Heart left ventricle (tissue), 13 donors: ENCODE measurements at regions not wholly inside any gene's neighbourhood (a gene's known extent, or its start where the extent isn't known, plus 50 kb on each side); places are given as distances from the start of the nearest gene placed in this dataset.

Source experiments
- POLR2A ChIP-seq, 2 donors: fragments of 450-650 bp; IDR thresholded peaks; one replicate each; pipeline ENCODE4 v1.6.1; 2017; ENCODE audit warnings: antibody characterized with exemption in 2 of 2, mild to moderate bottlenecking in 2 of 2, moderate library complexity in 2 of 2
- TF ChIP-seq, protein P1 (sequence below), 12 donors: fragments of 200-600 bp; sonication (generic) in 4 of 12; IDR thresholded peaks; one replicate each; pipeline versions ENCODE4 v1.5.0 to v1.8.0; 2018 to 2022; ENCODE audit warnings: antibody characterized with exemption in 12 of 12, mild to moderate bottlenecking in 5 of 12
- donor health status: ischemic (EF 13 %, LVEDD 7.1; RV severe dilation, severe dysfunction).
- donor health status: DM: no; HTN: yes; CAD: no.
- donor health status: DM: no; HTN: no; CAD: no.
- donor health status: ischemic (EF 25% LVEDD 6.9; RV normal size, moderate dysfunction).
- donor health status: ischemic (EF 25% LVEDD 5.7; RV mildly dilated, moderate dysfunction).
- donor health status: ischemic (EF 35%, LVEDD 5.7; RV mildly dilated, moderate dysfunction).
- donor health status: nonischemic (EF 11% LVEDD 7.7; RV severe dilation, severe dysfunction).
- donor health status: DM: yes; HTN: yes; CAD: no.
- donor health status: PGD.
- donor health status: ischemic (EF 29% LVEDD 5.4; RV normal size, mild dysfunction).
- donor health status: nonischemic (EF 23%, LVEDD 6.1; RV moderate dilation, normal function).

DNA sequence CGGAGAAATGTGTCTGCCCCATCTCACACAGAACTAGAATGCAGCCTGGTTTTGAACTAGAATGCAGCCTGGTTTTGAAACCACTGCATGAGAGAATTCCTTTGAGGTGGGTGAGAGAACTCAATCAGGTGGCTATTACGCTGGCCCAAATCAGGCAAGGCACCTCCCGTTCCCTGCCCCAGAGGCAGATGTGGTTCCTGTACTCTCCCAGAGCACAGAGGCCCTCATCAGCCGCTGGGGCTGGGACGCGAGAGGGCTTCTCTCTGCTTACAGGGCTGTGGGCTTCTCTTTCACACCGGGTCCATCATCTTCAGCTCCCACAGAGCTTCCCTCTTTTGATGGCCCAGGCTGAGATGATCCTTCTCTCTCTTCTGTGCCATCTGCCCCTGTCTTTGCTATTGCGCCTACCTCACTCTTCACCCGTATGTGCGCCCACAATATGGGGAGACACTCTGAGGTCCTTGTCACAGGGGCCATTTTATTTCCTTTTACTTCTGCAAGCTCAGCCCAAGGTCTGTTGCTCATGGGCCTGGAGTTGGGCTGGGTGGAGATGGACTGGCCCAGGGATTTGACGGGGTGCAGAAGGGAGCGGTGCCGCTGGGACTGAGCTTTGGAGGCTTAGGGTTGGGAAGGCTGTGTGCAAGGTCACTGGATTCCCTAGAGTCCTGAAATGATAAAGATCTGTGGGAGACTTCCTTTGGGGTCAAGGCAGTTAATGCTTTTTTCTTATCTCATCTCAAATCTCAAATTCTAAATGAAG lies 84.4 kb upstream of the HS6ST1 start:
- TF ChIP-seq, protein P1, sequence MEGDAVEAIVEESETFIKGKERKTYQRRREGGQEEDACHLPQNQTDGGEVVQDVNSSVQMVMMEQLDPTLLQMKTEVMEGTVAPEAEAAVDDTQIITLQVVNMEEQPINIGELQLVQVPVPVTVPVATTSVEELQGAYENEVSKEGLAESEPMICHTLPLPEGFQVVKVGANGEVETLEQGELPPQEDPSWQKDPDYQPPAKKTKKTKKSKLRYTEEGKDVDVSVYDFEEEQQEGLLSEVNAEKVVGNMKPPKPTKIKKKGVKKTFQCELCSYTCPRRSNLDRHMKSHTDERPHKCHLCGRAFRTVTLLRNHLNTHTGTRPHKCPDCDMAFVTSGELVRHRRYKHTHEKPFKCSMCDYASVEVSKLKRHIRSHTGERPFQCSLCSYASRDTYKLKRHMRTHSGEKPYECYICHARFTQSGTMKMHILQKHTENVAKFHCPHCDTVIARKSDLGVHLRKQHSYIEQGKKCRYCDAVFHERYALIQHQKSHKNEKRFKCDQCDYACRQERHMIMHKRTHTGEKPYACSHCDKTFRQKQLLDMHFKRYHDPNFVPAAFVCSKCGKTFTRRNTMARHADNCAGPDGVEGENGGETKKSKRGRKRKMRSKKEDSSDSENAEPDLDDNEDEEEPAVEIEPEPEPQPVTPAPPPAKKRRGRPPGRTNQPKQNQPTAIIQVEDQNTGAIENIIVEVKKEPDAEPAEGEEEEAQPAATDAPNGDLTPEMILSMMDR (IDR thresholded peaks at IDR 0.05): no peak
- TF ChIP-seq POLR2A (IDR thresholded peaks at IDR 0.05): no peak
